Stimulated activated CD4-positive, alpha-beta T cell treated with anti-CD3 and anti-CD28 coated beads, Interleukin-1b, Interleukin-23, amount 100 ng/mL, for 48 hours (primary cell): ENCODE measurements at regions not wholly inside any gene's neighbourhood (a gene's known extent, or its start where the extent isn't known, plus 50 kb on each side); places are given as distances from the start of the nearest gene placed in this dataset.
A peak's percentile ranks its signal among the peaks of the same experiment; 100 is the strongest.

ENCODE experiments used
- DNase-seq: peaks from one replicate; pipeline ENCODE4 v3.0.0-alpha.2; 2020

DNA sequence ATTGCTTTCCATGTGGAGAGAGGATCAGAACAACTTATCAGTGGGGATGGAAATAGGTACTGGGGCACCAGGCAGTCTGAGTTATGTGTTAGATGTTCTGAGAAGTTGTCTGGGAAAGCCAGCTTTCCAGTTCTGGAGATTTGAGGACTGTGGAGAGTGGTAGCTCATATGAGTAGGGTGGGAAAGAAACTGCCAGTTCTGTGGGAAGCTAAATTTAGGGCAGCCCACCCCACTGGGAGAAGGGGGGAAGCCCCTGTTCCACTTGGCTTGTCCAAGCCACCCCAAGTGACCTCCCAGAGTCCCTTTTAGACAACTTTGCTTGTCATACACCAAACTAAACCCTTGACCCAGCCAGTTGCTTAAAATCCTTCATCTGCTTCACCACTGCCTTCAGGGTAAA lies 189.5 kb downstream of the REEP3 start:
- DNase-seq, result no peak

- DNase-seq, result no peak
Measured at GRCh38 chr10:63711361-63711760, 190.2 kb downstream of the REEP3 start.

GRCh38 chr10:63711867-63712716 lies 190.9 kb downstream of the REEP3 start:
- no peak for DNase-seq

DNA sequence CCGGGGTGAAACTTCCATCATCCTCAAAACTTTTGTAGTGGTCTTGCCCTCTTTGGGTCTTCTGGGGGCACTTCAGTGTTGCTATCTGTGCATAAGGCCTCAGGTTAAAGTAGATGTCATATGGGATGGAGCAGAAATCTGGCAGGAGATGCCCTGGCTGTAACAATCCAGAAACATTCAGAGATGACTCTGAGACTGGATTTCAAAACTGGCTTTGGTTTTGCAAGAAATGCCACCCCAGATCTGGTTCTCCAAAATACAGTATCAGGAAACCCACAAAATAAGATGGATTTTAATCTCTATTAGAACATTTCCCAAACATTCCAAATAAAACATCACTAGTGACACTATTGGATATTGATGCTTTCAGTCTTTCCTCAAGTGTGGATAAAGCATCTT lies 191.5 kb downstream of the REEP3 start:
- no peak for DNase-seq

- DNase-seq, result no peak
Measured at GRCh38 chr10:63713191-63714144, 192.3 kb downstream of the REEP3 start.

DNA sequence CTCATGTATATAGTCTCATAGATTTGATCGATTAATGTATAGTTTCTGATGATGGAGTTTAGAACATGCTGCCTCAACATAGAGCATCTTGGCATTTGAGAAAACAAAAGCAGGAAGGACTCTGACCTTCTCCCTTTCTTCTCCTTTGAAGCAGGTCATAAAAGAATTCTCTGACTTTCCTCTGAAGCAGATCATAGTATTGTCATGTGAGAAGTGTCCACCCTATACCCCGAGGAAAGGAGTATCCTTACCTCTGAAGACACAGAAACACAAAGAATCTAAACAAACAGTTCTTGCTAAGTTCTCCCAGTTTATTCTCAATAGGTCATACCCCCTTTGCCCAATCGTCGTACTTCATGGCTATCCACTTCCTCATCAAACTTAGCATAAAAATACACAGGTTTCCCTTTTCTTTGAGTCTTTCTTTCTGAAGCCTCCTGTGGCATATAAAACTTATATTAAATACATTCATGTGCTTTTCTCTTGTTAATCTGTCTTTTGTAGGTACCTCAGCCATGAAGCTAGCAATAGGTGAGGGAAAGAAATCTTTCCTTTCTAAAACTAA lies 194.9 kb downstream of the REEP3 start:
- no peak for DNase-seq

GRCh38 chr10:63717027-63717715 lies 196.0 kb downstream of the REEP3 start:
- no peak for DNase-seq

- no peak for DNase-seq
Measured at GRCh38 chr10:63718006-63718405, 196.8 kb downstream of the REEP3 start.

DNA sequence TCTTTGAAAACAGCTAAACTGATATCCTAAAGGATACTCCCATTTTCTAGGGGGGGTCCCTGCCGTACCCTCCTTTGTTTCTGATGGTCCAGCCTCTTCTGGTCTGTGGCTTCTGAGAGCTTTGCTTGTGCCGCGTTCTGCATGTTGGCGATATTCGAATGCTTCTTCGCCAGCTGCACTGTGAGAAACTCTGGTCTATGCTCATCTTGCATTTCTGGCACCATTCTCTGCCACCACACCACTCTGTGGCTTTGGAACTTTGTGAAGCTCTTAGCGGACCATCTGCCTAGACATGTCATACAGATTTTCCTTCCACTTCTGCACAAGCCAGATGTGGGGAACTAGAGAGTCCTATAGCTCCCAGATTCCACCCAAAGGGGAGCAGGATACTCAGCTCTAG lies 197.2 kb downstream of the REEP3 start:
- DNase-seq, result no peak

DNA sequence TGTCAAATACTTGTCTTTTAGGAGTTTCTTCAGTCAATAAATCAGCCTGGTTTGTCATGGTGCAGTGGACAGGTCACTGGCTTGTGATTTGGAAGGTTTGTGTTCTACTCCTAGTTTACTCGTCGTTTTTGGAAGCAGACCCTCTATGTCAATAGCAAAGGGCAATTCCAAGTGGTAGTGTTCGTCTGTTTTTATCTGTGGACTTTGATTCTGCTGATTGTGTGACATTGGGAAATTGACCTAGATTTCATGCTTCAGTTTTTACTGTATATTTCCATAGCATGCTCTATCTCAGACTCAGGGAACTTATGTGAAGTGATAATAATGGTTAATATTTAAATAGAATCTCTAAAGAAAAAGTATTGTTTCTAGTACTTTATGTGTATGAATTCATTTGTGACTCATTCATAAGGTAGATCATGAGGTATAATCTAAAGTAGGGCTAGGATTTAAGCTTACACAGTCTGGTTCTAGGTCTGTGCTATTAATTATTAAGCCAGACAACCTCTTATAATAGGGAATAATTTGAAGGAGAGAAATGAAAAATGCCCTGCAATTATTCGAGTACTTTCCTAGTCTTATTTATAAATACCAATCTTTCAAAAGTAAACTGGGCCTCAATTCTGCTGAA lies 198.1 kb downstream of the REEP3 start:
- DNase-seq, result no peak

DNA sequence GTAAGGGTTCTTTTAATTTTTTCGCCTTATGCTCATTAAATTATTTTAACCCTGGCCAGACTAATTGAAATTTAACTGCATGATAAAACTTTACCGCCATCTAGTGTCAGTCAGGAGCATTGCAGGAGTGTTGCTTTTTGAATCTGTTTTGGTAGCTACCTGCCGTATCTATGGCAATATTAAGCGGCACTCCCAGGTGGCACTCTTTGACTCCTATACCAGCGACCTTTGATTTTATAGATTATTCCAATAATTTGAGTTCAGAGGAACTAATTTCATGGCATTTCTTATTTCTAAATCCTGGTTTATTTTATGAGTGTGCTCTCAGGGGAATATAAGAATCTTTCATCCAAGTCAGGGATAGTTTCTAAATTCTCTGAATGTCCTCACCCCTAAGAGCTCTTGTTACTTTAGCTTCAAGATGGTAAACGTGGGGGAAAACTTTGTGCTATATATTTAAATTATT lies 198.9 kb downstream of the REEP3 start:
- DNase-seq, result peak; percentile 40

DNA sequence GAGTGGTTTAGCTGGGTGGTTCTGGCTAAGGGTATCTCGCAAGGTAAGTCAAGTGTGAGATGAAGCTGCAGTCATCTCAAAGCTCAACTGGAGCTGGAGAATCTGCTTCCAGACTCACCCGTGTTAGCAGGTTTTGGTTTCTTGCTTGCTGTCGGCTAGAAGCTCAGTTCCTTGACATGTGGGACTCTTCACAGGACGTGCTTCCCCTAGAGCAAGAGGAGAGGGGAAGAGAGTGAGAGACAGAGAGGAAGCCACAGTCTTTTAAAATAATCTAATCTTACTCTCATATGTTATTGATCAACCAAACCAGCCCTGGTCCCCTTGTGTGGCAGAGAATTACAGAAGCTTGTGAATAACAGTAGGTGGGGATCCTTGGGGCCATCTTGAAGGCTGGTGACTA lies 199.5 kb downstream of the REEP3 start:
- DNase-seq, result no peak

DNA sequence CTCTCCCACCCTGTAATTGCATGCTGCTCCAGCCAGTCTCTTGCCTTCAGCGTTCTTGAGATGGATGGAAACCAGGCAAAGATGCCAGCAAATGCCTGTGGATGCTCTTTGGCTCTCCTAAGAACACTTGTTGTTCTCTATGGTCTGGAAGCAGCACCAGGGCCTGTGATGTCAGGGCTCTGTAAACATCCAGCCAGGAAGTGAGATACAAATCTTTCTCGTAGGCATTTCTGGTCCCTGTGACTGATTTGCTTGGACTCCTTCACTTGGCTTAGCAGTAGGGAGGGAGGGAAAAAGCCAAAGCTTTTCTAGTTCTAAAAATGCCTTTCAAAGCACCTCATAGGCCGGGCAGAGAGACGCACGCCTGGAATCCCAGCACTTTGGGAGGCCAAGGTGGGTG lies 201.3 kb downstream of the REEP3 start:
- no peak for DNase-seq

- no peak for DNase-seq
Measured at GRCh38 chr10:63723320-63723719, 202.1 kb downstream of the REEP3 start.

- no peak for DNase-seq
Measured at GRCh38 chr10:63723741-63724140, 202.5 kb downstream of the REEP3 start.

DNA sequence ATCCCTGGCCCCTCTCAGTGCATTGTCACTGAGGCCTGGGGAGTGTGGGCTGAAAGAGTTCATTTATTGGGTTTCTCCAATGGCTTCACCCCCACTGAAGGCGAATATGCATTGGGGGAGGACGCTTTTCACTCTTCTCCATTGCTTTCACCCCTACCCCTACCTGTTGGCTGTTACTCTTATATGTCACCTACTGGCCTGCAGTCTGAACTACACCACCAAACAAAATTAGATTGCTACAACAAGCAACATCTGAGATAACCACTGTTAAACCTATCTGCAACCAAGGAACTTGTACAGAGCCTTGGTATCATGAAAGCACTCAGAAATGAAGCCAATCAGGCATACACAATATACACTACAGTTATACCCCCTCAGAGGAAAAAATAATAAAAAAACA lies 203.7 kb downstream of the REEP3 start:
- DNase-seq, result no peak

- DNase-seq, result no peak
Measured at GRCh38 chr10:63726867-63727266, 205.7 kb downstream of the REEP3 start.

- DNase-seq, result no peak
Measured at GRCh38 chr10:63727636-63728035, 206.4 kb downstream of the REEP3 start.

GRCh38 chr10:63735305-63735704 lies 214.1 kb downstream of the REEP3 start:
- no peak for DNase-seq

DNA sequence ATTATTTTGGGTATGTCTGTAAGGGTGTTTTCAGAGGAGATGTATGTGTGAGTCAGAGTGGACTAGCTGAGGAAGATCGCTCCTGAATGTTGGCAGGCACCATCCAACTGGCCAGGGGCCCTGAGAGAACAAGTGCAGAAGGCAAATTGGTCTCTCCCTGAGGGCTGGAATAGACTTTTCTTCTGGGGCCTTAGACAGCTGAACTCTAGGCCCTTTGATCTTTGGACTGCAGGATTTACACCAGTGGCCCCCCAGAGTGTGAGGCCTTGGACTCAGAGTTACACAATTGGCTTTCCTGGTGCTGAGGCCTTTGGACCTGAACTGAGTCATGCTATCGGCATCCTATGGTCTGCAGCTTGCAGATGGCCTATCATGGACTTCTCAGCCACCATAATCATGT lies 217.2 kb downstream of the REEP3 start:
- DNase-seq, result no peak

DNA sequence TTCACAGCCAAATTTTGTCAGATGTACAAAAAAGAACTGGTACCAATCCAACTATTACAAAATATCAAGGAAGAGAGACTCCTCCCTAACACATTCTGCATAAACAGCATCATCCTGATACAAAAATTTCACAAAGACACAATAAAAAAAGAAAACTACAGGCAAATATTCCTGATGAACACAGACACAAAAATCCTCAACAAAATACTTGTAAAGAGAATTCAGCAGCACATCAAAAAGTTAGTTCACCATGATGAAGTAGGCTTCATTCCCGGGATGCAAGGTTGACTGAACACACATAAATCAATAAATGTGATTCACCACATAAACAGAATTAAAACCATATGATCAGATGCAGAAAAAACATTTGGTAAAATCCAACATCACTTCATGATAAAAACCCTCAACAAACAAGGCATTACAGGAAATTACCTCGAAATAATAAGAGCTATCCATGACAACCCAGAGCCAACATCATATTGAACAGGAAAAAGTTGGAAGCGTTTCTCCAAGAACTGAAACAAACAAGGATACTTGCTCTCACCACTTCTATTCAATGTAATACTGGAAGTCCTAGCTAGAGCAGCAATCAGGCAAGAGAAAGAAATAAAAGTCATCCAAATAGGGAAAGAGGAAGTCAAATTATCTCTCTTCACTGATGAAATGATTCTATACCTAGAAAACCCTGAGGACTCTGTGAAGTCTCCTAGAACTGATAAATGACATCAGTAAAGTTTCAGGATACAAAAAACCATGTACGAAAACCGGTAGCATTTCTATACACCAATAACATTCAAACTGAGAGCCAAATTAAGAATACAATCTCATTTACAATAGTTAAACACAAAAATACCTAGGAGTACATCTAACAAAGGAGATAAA lies 223.1 kb downstream of the REEP3 start:
- DNase-seq, result no peak
